ENCODE measurements at regions not wholly inside any gene's neighbourhood (a gene's known extent, or its start where the extent isn't known, plus 50 kb on each side); places are given as distances from the start of the nearest gene placed in this dataset. TPM values are rescaled to one million over a fixed set of nuclear protein-coding genes. Genes with fewer than 3 reads are reported as not detected.

DNA sequence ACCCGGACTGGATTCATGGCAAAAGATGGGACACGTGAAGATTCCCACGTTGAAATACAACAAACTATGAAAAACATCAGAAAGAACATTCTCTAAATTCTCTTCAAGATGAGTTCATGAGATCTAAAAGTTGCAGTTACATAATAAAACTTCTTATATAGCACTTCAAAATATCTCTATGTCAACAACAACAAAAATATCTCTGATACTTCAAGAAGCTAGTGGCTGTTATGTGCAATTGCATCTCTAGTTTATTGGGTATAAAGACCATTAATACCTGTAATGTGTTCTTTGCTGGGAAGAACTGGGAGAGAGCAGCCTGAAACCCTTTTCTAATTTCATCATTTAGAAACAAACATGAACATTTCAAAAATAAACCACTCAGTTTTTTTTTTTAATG, 69.2 kb upstream of the RGS6 start:
- H4K20me1 ChIP-seq (replicated peaks; ENCODE audit: control insufficient read depth, extremely low read depth, insufficient read depth, low read length): no peaks in the 10 kb centered on the region
- no TSS peak for BruUV-seq (replicated peaks)
- DNase-seq (ENCODE audit: low read depth, low spot score) (no peak), FAIRE-seq (no peak)
- no peaks in the 10 kb centered on the region for H3K9me1 ChIP-seq (replicated peaks; ENCODE audit: control insufficient read depth, extremely low read depth, insufficient read depth, low read length)
- H2AFZ ChIP-seq (ENCODE audit: low read depth, low read length): no peak overlapping the region
- intact Hi-C loops (cut with micrococcal nuclease) (no loop called here), dilution Hi-C loops (cut with MboI; ENCODE audit: extremely low pct_ligation_motif_present, low sequenced_read_pairs) (no loop called here)
- H3K4me2 ChIP-seq (ENCODE audit: insufficient read depth, low read length): no peak overlapping the region
- H3K9me3 ChIP-seq (replicated peaks; ENCODE audit: control insufficient read depth, insufficient read depth, low read length): no peaks in the 10 kb centered on the region
- no peaks in the 10 kb centered on the region for H3K36me3 ChIP-seq (ENCODE audit: control insufficient read depth in 2 of 2, extremely low read depth in 1 of 2, insufficient read depth in 2 of 2, low read length in 2 of 2)
- no peak overlapping the region for H3K4me3 ChIP-seq (replicated peaks in 1 of 3; ENCODE audit: insufficient read depth in 1 of 3, low read depth in 1 of 3, low read length in 3 of 3)
- no peaks in the 10 kb centered on the region for H3K4me1 ChIP-seq (ENCODE audit: control insufficient read depth, extremely low read depth, insufficient read depth, low read length)
- H3K79me2 ChIP-seq (ENCODE audit: control insufficient read depth, insufficient read depth, low read length): no peaks in the 10 kb centered on the region
- POLR2A ChIA-PET: no interaction called here
- peaks cover 0 to under 1% of the 10 kb centered on the region in 2 experiments for H3K27me3 ChIP-seq (ENCODE audit: control insufficient read depth in 2 of 2, insufficient read depth in 2 of 2, low read length in 2 of 2)
- TF ChIP-seq CTCF (IDR thresholded peaks at IDR 0.05; ENCODE audit: extremely low read depth in 1 of 2, insufficient read depth in 1 of 2, low read depth in 1 of 2, low read length in 2 of 2): peak in 1 of 2 donors; percentile 0
- no peak for TF ChIP-seq GATA2 (IDR thresholded peaks at IDR 0.05; ENCODE audit: insufficient read depth, insufficient read length, low read depth, low read length)
- no peak overlapping the region for H3K27ac ChIP-seq (ENCODE audit: insufficient read depth, low read depth, low read length)
- CTCF ChIA-PET: interaction anchor here (0.9 to 1.8 kb wide), 6 partner anchors 8 to 758 kb away, joined by 3 to 6 read pairs (median 3); no protein-coding TSS in a partner anchor
- H3K9ac ChIP-seq (replicated peaks; ENCODE audit: extremely low read depth, insufficient read depth, low read length): no peak overlapping the region

DNA sequence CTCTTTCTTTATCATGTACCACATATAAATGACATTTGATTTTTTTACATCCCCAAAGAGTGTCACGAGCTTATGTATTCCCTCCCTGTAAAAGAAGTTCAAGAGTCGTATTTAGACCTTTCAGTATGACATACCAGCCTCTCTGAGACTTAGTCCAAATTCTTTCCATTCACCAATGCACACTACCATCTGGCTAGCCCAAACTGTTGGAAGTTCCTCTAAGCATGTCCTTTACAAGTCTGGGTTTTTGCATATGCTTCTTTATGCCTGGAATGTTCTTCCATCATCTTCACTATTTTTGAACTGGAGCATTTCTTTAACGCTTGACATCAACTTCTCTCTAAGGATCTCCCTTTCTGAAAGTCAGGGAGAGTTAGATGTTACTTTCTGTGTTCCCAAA, 68.5 kb upstream of the RGS6 start:
- POLR2A ChIA-PET: no interaction called here
- H3K36me3 ChIP-seq (ENCODE audit: control insufficient read depth in 2 of 2, extremely low read depth in 1 of 2, insufficient read depth in 2 of 2, low read length in 2 of 2): no peaks in the 10 kb centered on the region
- no peak overlapping the region for H3K4me3 ChIP-seq (replicated peaks in 1 of 3; ENCODE audit: insufficient read depth in 1 of 3, low read depth in 1 of 3, low read length in 3 of 3)
- no peak overlapping the region for H3K9ac ChIP-seq (replicated peaks; ENCODE audit: extremely low read depth, insufficient read depth, low read length)
- no peaks in the 10 kb centered on the region for H3K9me1 ChIP-seq (replicated peaks; ENCODE audit: control insufficient read depth, extremely low read depth, insufficient read depth, low read length)
- intact Hi-C loops (cut with micrococcal nuclease): no loop called here
- no peaks in the 10 kb centered on the region for H4K20me1 ChIP-seq (replicated peaks; ENCODE audit: control insufficient read depth, extremely low read depth, insufficient read depth, low read length)
- FAIRE-seq (no peak), DNase-seq (ENCODE audit: low read depth, low spot score) (no peak)
- TF ChIP-seq FOS (IDR thresholded peaks at IDR 0.05; ENCODE audit: borderline replicate concordance, insufficient read depth, low read length): no peak
- no peaks in the 10 kb centered on the region for H3K9me3 ChIP-seq (replicated peaks; ENCODE audit: control insufficient read depth, insufficient read depth, low read length)
- H3K79me2 ChIP-seq (ENCODE audit: control insufficient read depth, insufficient read depth, low read length): no peaks in the 10 kb centered on the region
- BruUV-seq (replicated peaks): no TSS peak
- H2AFZ ChIP-seq (ENCODE audit: low read depth, low read length): no peak overlapping the region
- CTCF ChIA-PET: interaction anchor here (0.9 to 1.8 kb wide), 5 partner anchors 9 to 759 kb away, joined by 3 to 6 read pairs (median 3); no protein-coding TSS in a partner anchor
- H3K4me2 ChIP-seq (ENCODE audit: insufficient read depth, low read length): no peak overlapping the region
- no peaks in the 10 kb centered on the region for H3K4me1 ChIP-seq (ENCODE audit: control insufficient read depth, extremely low read depth, insufficient read depth, low read length)
- H3K27ac ChIP-seq (ENCODE audit: insufficient read depth, low read depth, low read length): no peak overlapping the region
- dilution Hi-C loops (cut with MboI; ENCODE audit: extremely low pct_ligation_motif_present, low sequenced_read_pairs): no loop called here
- H3K27me3 ChIP-seq (ENCODE audit: control insufficient read depth in 2 of 2, insufficient read depth in 2 of 2, low read length in 2 of 2): no peaks in the 10 kb centered on the region

Small RNAs in the stretch of these regions (small RNA-seq; reads per million reads assigned to genes)
- not detected for gene RN7SL683P (ENCODE audit: insufficient read depth, insufficient read length, low read depth, low replicate concordance)
- gene SNORD56B (ENCODE audit: insufficient read depth, insufficient read length, low read depth, low replicate concordance): not detected
